ENCODE measurements at regions not wholly inside any gene's neighbourhood (a gene's known extent, or its start where the extent isn't known, plus 50 kb on each side); places are given as distances from the start of the nearest gene placed in this dataset.

DNA sequence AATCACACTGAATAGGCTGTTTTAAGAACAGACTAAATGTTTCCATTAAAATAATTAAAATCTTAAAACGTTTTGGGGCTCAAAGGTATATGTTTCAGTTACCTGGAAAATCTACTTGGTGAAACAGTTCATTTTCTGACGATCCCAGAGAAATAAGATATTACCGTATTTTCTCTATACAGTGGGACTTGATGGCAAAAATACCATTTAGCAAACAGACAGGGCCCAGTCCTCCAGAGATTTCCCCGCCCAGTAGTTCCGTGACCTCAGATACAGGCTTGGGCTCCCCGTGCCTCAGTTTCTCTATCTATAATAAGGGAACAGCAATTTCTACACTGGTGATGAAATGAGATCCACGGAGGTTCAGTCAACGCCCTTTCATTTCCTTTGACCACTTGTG, 304.4 kb downstream of the VRK1 start:
- Histone ChIP-seq H3K9ac (ENCODE audit: low read length) (no peak overlapping the region), H3K79me2 (replicated peaks; ENCODE audit: insufficient read depth, low read length) (no peaks in the 10 kb centered on the region), H2AFZ (ENCODE audit: low read depth, low read length) (no peak overlapping the region), H4K20me1 (ENCODE audit: insufficient read depth) (no peaks in the 10 kb centered on the region), H3K9me2 (ENCODE audit: insufficient read depth, low read length) (no peaks in the 10 kb centered on the region), H3K36me3 (ENCODE audit: insufficient read depth, low read length) (no peaks in the 10 kb centered on the region), H3F3A (ENCODE audit: insufficient read depth, low read length, poor library complexity, severe bottlenecking) (no peaks in the 10 kb centered on the region), H3K4me2 (ENCODE audit: low read length) (no peak overlapping the region), H3K9me3 (ENCODE audit: low read length) (no peaks in the 10 kb centered on the region), H3K27ac (ENCODE audit: low read length) (no peak overlapping the region), H3K27me3 (ENCODE audit: insufficient read depth, low read depth, low read length) (no peaks in the 10 kb centered on the region), H3K4me3 (ENCODE audit: low read length) (no peak overlapping the region)
- TF ChIP-seq MXI1 (conservative IDR thresholded peaks at IDR 0.05; ENCODE audit: poor library complexity, severe bottlenecking) (no peak), EP300 (conservative IDR thresholded peaks at IDR 0.05; ENCODE audit: poor library complexity, severe bottlenecking) (no peak), POLR2AphosphoS5 (IDR thresholded peaks at IDR 0.05) (no peak), TAF1 (IDR thresholded peaks at IDR 0.05; ENCODE audit: low read depth) (no peak), RAD21 (conservative IDR thresholded peaks at IDR 0.05) (no peak), CTCF (IDR thresholded peaks at IDR 0.05; ENCODE audit: poor library complexity, severe bottlenecking) (no peak), EZH2 (IDR thresholded peaks at IDR 0.05; ENCODE audit: borderline replicate concordance, insufficient read depth, low read length, poor library complexity, severe bottlenecking) (no peak), SMC3 (conservative IDR thresholded peaks at IDR 0.05; ENCODE audit: poor library complexity) (no peak), REST (IDR thresholded peaks at IDR 0.05; ENCODE audit: borderline replicate concordance) (no peak)

DNA sequence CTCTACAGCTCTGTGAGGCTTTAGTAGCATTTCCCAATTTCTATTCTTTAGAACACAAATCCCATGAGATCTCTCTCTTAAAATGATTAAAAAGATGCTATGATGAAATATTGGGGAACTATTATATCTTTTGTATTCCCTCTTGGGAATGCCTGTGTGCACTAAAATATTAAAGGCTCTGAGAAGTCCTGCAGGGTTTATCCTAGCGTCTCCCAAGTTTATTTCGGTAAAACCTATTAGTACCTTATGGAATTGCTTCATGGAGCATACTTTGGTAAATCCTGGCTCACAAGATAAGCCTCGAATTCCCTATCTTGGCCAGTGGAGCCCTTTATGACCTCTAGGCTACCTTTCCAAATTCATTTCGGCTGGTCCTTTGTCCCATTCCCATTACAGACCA, 306.8 kb downstream of the VRK1 start:
- Histone ChIP-seq H2AFZ (ENCODE audit: low read depth, low read length) (no peak overlapping the region), H3K9ac (ENCODE audit: low read length) (no peak overlapping the region), H4K20me1 (ENCODE audit: insufficient read depth) (no peaks in the 10 kb centered on the region), H3K79me2 (replicated peaks; ENCODE audit: insufficient read depth, low read length) (no peaks in the 10 kb centered on the region), H3F3A (ENCODE audit: insufficient read depth, low read length, poor library complexity, severe bottlenecking) (no peaks in the 10 kb centered on the region), H3K9me3 (ENCODE audit: low read length) (no peaks in the 10 kb centered on the region), H3K4me3 (ENCODE audit: low read length) (no peak overlapping the region), H3K27ac (ENCODE audit: low read length) (no peak overlapping the region), H3K27me3 (ENCODE audit: insufficient read depth, low read depth, low read length) (no peaks in the 10 kb centered on the region), H3K36me3 (ENCODE audit: insufficient read depth, low read length) (no peaks in the 10 kb centered on the region), H3K4me2 (ENCODE audit: low read length) (no peak overlapping the region), H3K9me2 (ENCODE audit: insufficient read depth, low read length) (no peaks in the 10 kb centered on the region)
- no peak for TF ChIP-seq CTCF (IDR thresholded peaks at IDR 0.05; ENCODE audit: poor library complexity, severe bottlenecking)
- no peak for TF ChIP-seq EP300 (conservative IDR thresholded peaks at IDR 0.05; ENCODE audit: poor library complexity, severe bottlenecking)
- no peak for TF ChIP-seq POLR2AphosphoS5 (IDR thresholded peaks at IDR 0.05)
- no peak for TF ChIP-seq SMC3 (conservative IDR thresholded peaks at IDR 0.05; ENCODE audit: poor library complexity)
- TF ChIP-seq RAD21 (conservative IDR thresholded peaks at IDR 0.05), result no peak
- no peak for TF ChIP-seq TAF1 (IDR thresholded peaks at IDR 0.05; ENCODE audit: low read depth)
- no peak for TF ChIP-seq EZH2 (IDR thresholded peaks at IDR 0.05; ENCODE audit: borderline replicate concordance, insufficient read depth, low read length, poor library complexity, severe bottlenecking)
- TF ChIP-seq MXI1 (conservative IDR thresholded peaks at IDR 0.05; ENCODE audit: poor library complexity, severe bottlenecking), result no peak
- no peak for TF ChIP-seq REST (IDR thresholded peaks at IDR 0.05; ENCODE audit: borderline replicate concordance)

All from neural cell (in vitro differentiated cells).